ENCODE measurements at regions not wholly inside any gene's neighbourhood (a gene's known extent, or its start where the extent isn't known, plus 50 kb on each side); places are given as distances from the start of the nearest gene placed in this dataset.
A peak's percentile ranks its signal among the peaks of the same experiment; 100 is the strongest.
"Not testable (repeated sequence)": the region's sequence is repeated elsewhere in the genome, so short reads cannot be mapped to it uniquely, and the experiment has no call there.

DNA sequence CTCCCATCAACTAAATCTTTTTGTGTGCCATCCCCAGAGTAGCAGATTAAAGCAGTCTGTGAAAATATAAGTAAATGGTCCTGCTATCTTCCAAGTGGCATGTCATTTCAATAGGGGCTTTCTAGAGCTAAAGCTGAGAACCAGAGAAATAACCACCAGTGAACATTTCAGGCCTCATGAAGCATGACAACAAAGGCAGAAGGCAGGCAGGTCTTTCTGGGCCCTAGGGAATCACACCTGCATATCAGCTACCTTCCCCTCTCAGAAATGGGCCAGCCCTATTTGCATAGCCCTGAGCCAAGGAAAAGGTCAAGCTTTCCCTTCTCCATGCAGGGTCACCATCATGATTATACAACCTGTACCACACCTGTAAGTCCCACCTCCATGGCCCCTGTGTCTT lies 205.3 kb downstream of the DEPDC1B start:
- no peak for DNase-seq (ENCODE audit: low read depth)
- TF ChIP-seq, protein P1, sequence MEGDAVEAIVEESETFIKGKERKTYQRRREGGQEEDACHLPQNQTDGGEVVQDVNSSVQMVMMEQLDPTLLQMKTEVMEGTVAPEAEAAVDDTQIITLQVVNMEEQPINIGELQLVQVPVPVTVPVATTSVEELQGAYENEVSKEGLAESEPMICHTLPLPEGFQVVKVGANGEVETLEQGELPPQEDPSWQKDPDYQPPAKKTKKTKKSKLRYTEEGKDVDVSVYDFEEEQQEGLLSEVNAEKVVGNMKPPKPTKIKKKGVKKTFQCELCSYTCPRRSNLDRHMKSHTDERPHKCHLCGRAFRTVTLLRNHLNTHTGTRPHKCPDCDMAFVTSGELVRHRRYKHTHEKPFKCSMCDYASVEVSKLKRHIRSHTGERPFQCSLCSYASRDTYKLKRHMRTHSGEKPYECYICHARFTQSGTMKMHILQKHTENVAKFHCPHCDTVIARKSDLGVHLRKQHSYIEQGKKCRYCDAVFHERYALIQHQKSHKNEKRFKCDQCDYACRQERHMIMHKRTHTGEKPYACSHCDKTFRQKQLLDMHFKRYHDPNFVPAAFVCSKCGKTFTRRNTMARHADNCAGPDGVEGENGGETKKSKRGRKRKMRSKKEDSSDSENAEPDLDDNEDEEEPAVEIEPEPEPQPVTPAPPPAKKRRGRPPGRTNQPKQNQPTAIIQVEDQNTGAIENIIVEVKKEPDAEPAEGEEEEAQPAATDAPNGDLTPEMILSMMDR (IDR thresholded peaks at IDR 0.05; ENCODE audit: insufficient read depth, low read depth, low read length, missing control alignments), result no peak
- no peak overlapping the region for H3K4me3 ChIP-seq (ENCODE audit: low read length)

DNA sequence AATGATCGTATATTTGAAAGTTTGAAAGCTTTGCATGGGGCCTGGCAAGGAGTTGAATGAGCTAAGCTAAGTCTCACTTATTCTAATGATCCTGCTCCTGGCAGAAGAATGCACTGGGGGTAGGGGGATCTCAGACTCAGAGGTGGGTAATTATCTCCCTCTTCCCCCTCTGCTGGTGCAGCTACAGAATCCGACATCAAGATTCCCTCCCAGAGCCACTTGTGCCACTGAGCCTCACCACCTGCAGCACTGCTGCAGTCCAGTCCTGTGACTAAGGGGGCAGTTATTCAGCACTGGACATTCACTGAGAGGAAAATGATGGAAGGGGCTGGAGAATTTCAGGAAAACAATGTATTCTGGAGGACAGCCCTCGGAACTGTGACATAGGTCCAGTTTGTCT lies 205.8 kb downstream of the DEPDC1B start:
- no peak overlapping the region for H3K4me3 ChIP-seq (ENCODE audit: low read length)
- DNase-seq (ENCODE audit: low read depth), result no peak
- TF ChIP-seq, protein P1 (IDR thresholded peaks at IDR 0.05; ENCODE audit: insufficient read depth, low read depth, low read length, missing control alignments), result no peak

DNA sequence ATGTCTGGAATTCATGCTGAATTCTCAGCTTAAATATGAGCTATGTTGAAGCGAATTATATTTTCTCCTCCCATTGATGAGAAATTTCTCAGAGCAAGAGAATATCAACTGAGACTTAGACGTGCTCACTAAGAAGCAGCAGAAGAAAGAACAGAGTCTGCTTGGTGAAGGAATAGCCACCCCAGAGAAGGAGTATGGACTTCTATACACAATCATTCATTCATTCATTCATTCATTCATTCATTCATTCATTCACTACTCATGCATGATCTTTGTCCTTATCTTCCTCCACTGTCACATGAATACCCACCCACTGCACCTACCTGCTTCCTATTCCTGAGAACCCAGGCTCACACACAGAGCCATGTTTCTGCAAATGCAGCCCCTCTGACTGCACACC lies 206.6 kb downstream of the DEPDC1B start:
- TF ChIP-seq, protein P1 (IDR thresholded peaks at IDR 0.05; ENCODE audit: insufficient read depth, low read depth, low read length, missing control alignments), result no peak
- H3K4me3 ChIP-seq (ENCODE audit: low read length), result no peak overlapping the region
- DNase-seq (ENCODE audit: low read depth), result no peak

DNA sequence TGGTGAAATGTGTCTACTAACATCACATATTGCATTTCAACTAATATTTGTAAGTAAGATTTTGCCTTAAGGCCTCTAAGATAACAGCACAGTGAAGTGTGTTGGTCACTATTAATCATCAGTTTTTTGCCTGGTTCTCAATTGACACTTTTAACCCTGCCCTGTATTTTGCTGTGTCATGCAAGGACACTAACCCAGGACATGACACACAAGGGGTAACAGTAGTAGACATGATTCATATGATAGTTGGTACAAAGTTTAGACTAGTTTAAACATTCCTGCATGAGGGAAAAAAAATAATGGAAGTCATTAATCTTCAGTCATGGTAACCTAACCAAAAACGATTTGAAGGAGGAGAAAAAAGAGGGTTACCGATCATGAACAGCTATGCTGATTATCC lies 207.0 kb downstream of the DEPDC1B start:
- TF ChIP-seq, protein P1 (IDR thresholded peaks at IDR 0.05; ENCODE audit: insufficient read depth, low read depth, low read length, missing control alignments), result no peak
- no peak overlapping the region for H3K4me3 ChIP-seq (ENCODE audit: low read length)
- peak; percentile 83 for DNase-seq (ENCODE audit: low read depth)

DNA sequence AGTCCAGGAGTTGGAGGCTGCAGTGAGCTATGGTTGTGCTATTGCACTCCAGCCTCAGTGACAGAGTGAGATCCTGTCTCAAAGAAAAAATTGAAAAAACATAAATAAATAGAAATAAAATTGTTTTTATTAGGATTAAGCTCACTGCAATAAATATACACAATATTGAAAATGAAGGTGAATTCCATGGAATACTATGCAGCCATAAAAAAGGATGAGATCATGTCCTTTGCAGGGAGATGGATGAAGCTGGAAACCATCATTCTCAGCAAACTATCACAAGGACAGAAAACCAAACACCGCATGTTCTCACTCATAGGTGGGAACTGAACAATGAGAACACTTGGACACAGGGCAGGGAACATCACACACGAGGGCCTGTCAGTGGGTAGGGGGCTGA lies 207.6 kb downstream of the DEPDC1B start:
- not testable (repeated sequence) for DNase-seq (ENCODE audit: low read depth); H3K4me3 ChIP-seq (ENCODE audit: low read length)

DNA sequence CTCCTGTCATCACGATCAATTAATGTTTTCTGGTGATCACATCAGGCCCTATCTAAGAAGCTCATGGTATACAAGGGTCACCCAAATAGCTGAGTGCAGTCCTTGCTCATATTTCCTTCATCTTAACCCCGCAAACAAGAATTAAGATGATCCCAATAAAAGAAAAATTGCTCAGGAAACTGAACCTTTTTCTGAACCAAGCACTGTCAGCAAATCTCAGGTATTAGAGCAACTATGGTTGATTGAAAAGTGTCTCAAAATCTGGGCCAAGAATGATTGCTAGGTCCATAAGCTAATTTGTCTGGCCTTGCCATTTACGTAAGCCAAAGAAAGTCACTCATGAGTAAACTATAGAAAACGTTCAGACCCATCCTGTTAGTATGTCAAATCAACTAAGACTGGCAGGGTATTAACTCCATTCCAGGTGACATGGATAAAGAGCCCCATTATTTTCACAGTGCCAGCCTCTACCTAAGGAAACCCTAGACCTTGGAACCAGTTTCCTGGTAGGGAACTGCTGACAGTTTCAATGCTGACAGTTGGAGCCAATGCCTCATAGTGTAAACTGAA lies 209.3 kb downstream of the DEPDC1B start:
- H3K4me3 ChIP-seq (ENCODE audit: low read length), result no peak overlapping the region
- TF ChIP-seq, protein P1 (IDR thresholded peaks at IDR 0.05; ENCODE audit: insufficient read depth, low read depth, low read length, missing control alignments), result no peak
- DNase-seq (ENCODE audit: low read depth), result peak; percentile 16

DNA sequence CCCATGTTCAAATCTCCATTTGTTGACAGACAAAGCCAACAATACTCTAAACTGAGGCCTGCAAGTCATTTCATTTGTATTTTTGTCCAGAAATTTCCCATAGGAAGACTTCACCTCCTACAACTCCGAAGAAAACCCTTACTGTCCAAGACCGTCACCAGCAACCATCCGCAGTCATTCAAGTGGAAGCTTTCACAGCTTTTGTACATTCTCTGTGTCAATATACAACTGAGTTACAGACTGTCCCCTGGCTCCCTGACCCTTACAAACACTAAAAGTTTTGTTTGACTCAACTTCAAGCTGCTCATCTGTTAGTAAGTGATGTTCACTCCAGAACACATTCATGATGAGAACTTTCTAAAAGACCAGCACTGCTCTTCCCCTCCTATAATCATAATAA lies 210.1 kb downstream of the DEPDC1B start:
- no peak overlapping the region for H3K4me3 ChIP-seq (ENCODE audit: low read length)
- TF ChIP-seq, protein P1 (IDR thresholded peaks at IDR 0.05; ENCODE audit: insufficient read depth, low read depth, low read length, missing control alignments), result no peak
- no peak for DNase-seq (ENCODE audit: low read depth)
